ENCODE measurements at regions not wholly inside any gene's neighbourhood (a gene's known extent, or its start where the extent isn't known, plus 50 kb on each side); places are given as distances from the start of the nearest gene placed in this dataset.

DNA sequence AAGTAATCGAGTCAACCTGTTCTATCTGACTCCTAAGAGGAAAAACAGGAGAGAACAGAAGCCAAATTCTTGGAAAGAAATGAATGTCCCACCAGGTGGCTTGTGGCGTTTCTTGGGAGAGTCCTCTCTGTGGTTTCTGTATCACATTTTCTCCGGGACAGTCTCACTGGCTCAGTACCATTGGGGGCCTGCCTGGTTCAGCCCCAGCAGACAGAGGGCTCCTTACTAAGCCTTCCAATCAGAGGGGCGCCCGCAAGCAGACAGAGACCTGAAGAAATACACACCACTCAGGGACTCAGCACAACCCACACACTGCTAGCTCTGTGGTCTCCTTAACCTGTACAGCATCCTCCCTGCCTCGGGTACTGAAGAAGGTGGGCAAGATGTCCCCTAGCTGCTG, 302.1 kb downstream of the TLE3 start:
- Histone ChIP-seq H3K4me3 (ENCODE audit: low read length) (no peak overlapping the region), H3K27ac (ENCODE audit: low read length) (no peak overlapping the region), H3K9me3 (ENCODE audit: control insufficient read depth, insufficient read depth, low read length) (peaks cover 7% of the 10 kb centered on the region), H3K36me3 (ENCODE audit: control insufficient read depth, insufficient read depth, low read length) (no peaks in the 10 kb centered on the region), H3K4me1 (ENCODE audit: control insufficient read depth, insufficient read depth, low read length) (no peaks in the 10 kb centered on the region), H3K27me3 (ENCODE audit: control insufficient read depth, insufficient read depth, low read length) (peaks cover 3% of the 10 kb centered on the region)
- H3K27me3 Mint-ChIP-seq (ENCODE audit: low read depth in 2 of 2): peaks cover 24 to 39% of the 10 kb centered on the region in 2 donors
- H3K4me3 Mint-ChIP-seq: no peak overlapping the region
- TF ChIP-seq, protein P1, sequence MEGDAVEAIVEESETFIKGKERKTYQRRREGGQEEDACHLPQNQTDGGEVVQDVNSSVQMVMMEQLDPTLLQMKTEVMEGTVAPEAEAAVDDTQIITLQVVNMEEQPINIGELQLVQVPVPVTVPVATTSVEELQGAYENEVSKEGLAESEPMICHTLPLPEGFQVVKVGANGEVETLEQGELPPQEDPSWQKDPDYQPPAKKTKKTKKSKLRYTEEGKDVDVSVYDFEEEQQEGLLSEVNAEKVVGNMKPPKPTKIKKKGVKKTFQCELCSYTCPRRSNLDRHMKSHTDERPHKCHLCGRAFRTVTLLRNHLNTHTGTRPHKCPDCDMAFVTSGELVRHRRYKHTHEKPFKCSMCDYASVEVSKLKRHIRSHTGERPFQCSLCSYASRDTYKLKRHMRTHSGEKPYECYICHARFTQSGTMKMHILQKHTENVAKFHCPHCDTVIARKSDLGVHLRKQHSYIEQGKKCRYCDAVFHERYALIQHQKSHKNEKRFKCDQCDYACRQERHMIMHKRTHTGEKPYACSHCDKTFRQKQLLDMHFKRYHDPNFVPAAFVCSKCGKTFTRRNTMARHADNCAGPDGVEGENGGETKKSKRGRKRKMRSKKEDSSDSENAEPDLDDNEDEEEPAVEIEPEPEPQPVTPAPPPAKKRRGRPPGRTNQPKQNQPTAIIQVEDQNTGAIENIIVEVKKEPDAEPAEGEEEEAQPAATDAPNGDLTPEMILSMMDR (IDR thresholded peaks at IDR 0.05): no peak
- DNase-seq (no peak), ATAC-seq (no peak)
- intact Hi-C loops (cut with micrococcal nuclease): no loop called here
- no peaks in the 10 kb centered on the region for H3K36me3 Mint-ChIP-seq
- no peaks in the 10 kb centered on the region for H3K9me3 Mint-ChIP-seq
- WGBS (ENCODE audit: insufficient coverage): 86% methylated on average over 5 of the region's 6 CpGs
- H3K4me1 Mint-ChIP-seq: no peaks in the 10 kb centered on the region
- H3K27ac Mint-ChIP-seq: no peak overlapping the region

DNA sequence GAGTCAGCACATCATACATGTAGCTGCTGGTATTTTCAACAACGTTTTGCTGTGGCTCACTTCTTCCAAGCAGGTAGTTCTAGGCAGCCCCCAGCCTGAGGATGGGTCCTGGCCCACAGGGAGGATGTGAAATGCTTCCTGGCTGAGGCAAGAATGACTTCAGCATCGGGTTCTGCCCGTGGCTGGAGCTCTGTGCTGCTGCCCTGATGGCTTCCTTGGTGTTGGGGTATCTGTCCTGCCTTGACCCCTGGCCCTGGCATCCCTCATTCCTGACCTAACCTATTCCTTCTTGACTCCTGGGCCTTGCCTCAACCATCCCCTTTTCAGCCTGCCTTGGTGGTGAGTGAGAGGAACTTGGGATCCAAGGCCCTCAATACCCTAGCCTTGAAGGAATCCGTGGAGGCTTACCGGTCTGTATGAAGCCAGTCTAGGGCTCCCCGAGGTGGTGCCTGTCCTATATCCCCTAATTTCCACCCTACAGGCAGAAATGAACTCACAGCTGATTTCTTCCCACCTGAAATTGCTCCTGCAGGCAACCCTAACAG, 300.6 kb downstream of the TLE3 start:
- Mint-ChIP-seq H3K36me3 (no peaks in the 10 kb centered on the region), H3K9me3 (no peaks in the 10 kb centered on the region), H3K4me3 (no peak overlapping the region), H3K27me3 (ENCODE audit: low read depth in 2 of 2) (peaks cover 24 to 26% of the 10 kb centered on the region in 2 donors), H3K27ac (no peak overlapping the region), H3K4me1 (no peaks in the 10 kb centered on the region)
- H3K27me3 ChIP-seq (ENCODE audit: control insufficient read depth, insufficient read depth, low read length): peaks cover 3% of the 10 kb centered on the region
- ATAC-seq: no peak
- no peak for DNase-seq
- no peaks in the 10 kb centered on the region for H3K9me3 ChIP-seq (ENCODE audit: control insufficient read depth, insufficient read depth, low read length)
- H3K27ac ChIP-seq (ENCODE audit: low read length): no peak overlapping the region
- no peaks in the 10 kb centered on the region for H3K4me1 ChIP-seq (ENCODE audit: control insufficient read depth, insufficient read depth, low read length)
- H3K4me3 ChIP-seq (ENCODE audit: low read length): no peak overlapping the region
- 65% methylated on average over 6 of the region's 6 CpGs for WGBS (ENCODE audit: insufficient coverage)
- intact Hi-C loops (cut with micrococcal nuclease): no loop called here
- TF ChIP-seq, protein P1 (IDR thresholded peaks at IDR 0.05): no peak
- H3K36me3 ChIP-seq (ENCODE audit: control insufficient read depth, insufficient read depth, low read length): no peaks in the 10 kb centered on the region

DNA sequence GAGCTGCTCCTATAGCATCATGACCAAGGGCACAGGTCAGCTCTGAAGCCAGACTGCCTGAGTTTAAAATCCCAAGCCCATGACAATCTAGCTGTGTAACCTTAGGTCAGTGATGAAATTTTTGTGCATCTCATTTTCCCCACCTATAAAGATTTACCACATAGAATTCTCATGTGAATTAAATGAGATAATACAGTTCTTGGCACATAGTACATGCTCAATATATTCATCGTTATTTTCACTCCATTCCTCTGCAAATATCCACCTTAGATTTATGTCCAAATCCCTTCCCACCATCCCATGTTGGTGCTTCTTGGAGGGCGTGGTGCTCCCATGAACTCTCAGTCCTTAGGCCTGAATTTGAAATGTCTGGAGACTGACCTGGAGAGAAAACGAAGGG, 300.1 kb downstream of the TLE3 start:
- no peaks in the 10 kb centered on the region for H3K36me3 ChIP-seq (ENCODE audit: control insufficient read depth, insufficient read depth, low read length)
- no peak overlapping the region for H3K27ac ChIP-seq (ENCODE audit: low read length)
- Mint-ChIP-seq H3K27ac (no peak overlapping the region), H3K9me3 (no peaks in the 10 kb centered on the region), H3K36me3 (no peaks in the 10 kb centered on the region), H3K4me3 (no peak overlapping the region), H3K27me3 (ENCODE audit: low read depth in 2 of 2) (peaks cover 21 to 27% of the 10 kb centered on the region in 2 donors), H3K4me1 (no peaks in the 10 kb centered on the region)
- H3K4me1 ChIP-seq (ENCODE audit: control insufficient read depth, insufficient read depth, low read length): no peaks in the 10 kb centered on the region
- WGBS (ENCODE audit: insufficient coverage): 95% methylated on average over 3 of the region's 3 CpGs
- TF ChIP-seq, protein P1 (IDR thresholded peaks at IDR 0.05): no peak
- intact Hi-C loops (cut with micrococcal nuclease): no loop called here
- H3K9me3 ChIP-seq (ENCODE audit: control insufficient read depth, insufficient read depth, low read length): no peaks in the 10 kb centered on the region
- ATAC-seq (no peak), DNase-seq (no peak)
- H3K4me3 ChIP-seq (ENCODE audit: low read length): no peak overlapping the region
- H3K27me3 ChIP-seq (ENCODE audit: control insufficient read depth, insufficient read depth, low read length): no peaks in the 10 kb centered on the region
